K562 (cell line): ENCODE measurements at regions not wholly inside any gene's neighbourhood (a gene's known extent, or its start where the extent isn't known, plus 50 kb on each side); places are given as distances from the start of the nearest gene placed in this dataset.
A peak's percentile ranks its signal among the peaks of the same experiment; 100 is the strongest.
"Not testable (repeated sequence)": the region's sequence is repeated elsewhere in the genome, so short reads cannot be mapped to it uniquely, and the experiment has no call there.

Experiments used
- ATAC-seq: fragments of 200-7000 bp; cut with Tn5 transposase; 3 replicates; pipeline ENCODE4 v1.9.1; 2020; ENCODE audit warnings: moderate library complexity
- BruUV-seq: library from RNA; stranded (reverse); fragments of 400-500 nt; replicated peaks from 2 replicates; lab custom pipeline; 2021; lab: Mats Ljungman, UMichigan
- CTCF ChIA-PET: fragments of 300-600 bp; formaldehyde crosslinking; extraction: SDS; loops from one replicate; lab custom pipeline; 2021; ENCODE audit warnings: low intra/inter-chr PET ratio; lab: Yijun Ruan, JAX
- POLR2A ChIA-PET: fragments of 300-600, 350-650 bp; sonication (Branson Sonifier 250); formaldehyde crosslinking; extraction: SDS; loops from one replicate; lab custom pipeline; 2021; ENCODE audit warnings: antibody characterized with exemption, inconsistent platforms; lab: Yijun Ruan, JAX
- DNase-seq, 4 experiments: peaks; one replicate each; pipeline versions ENCODE4 v3.0.0 to v3.0.0-alpha.2; 2011 to 2018; ENCODE audit warnings: low spot score in 3 of 4, mixed read lengths in 3 of 4; ENCODE audit errors: extremely low read depth in 1 of 4
- FAIRE-seq: peaks from 2 replicates; lab custom pipeline; 2011; peaks lifted over from hg19 to GRCh38; lab: Jason Lieb, UNC
- H2AFZ ChIP-seq: 2 replicates; pipeline ENCODE4 v1.6.0; 2011; ENCODE audit warnings: low read depth, low read length, control low read depth, inconsistent platforms
- H3K27ac ChIP-seq: fragments of 200-600 bp; 3 replicates; pipeline ENCODE4 v1.8.0; 2011; ENCODE audit warnings: low read depth, mild to moderate bottlenecking, control low read depth, inconsistent platforms, low read length, moderate library complexity, mixed read lengths; ENCODE audit errors: extremely low read depth
- H3K27me3 ChIP-seq, 2 experiments: fragments of 300-600 bp in 1 of 2; 2 replicates in 1 of 2; 3 replicates in 1 of 2; pipeline versions ENCODE4 v1.6.0 to v1.8.0; 2011; ENCODE audit warnings: inconsistent platforms in 2 of 2, low read length in 2 of 2, mild to moderate bottlenecking in 1 of 2, mixed read lengths in 1 of 2, moderate library complexity in 1 of 2; ENCODE audit not compliant: control insufficient read depth in 2 of 2, insufficient read depth in 2 of 2
- H3K36me3 ChIP-seq: fragments of 300-600 bp; 3 replicates; pipeline ENCODE4 v1.8.0; 2011; ENCODE audit warnings: mild to moderate bottlenecking, low read length, inconsistent platforms; ENCODE audit not compliant: control insufficient read depth, insufficient read depth
- H3K4me1 ChIP-seq, 2 experiments: fragments of 200-600 bp in 1 of 2; replicated peaks in 1 of 2; 2 replicates in 1 of 2; 3 replicates in 1 of 2; pipeline versions ENCODE4 v1.5.1 to v1.8.0; 2011; ENCODE audit warnings: inconsistent platforms in 2 of 2, low read length in 2 of 2, mild to moderate bottlenecking in 1 of 2, mixed read lengths in 1 of 2, moderate library complexity in 1 of 2; ENCODE audit not compliant: control insufficient read depth in 2 of 2, insufficient read depth in 2 of 2
- H3K4me2 ChIP-seq: 2 replicates; pipeline ENCODE4 v1.6.1; 2011; ENCODE audit warnings: low read length, control low read depth, inconsistent platforms, mixed read lengths; ENCODE audit not compliant: insufficient read depth
- H3K4me3 ChIP-seq: fragments of 200-600 bp; sonication (generic), shearing (Covaris generic); 2 replicates; pipeline ENCODE4 v1.5.1; 2016; ENCODE audit warnings: control low read depth, inconsistent platforms
- H3K79me2 ChIP-seq: fragments of 200-600 bp; 3 replicates; pipeline ENCODE4 v1.8.0; 2011; ENCODE audit warnings: low read length, inconsistent platforms; ENCODE audit not compliant: control insufficient read depth, insufficient read depth
- H3K9ac ChIP-seq, 2 experiments: 2 replicates each; pipeline versions ENCODE4 v1.6.0 to v1.6.1; 2011; ENCODE audit warnings: low read depth in 2 of 2, low read length in 2 of 2, control low read depth in 1 of 2, inconsistent platforms in 1 of 2, mild to moderate bottlenecking in 1 of 2, mixed read lengths in 1 of 2; ENCODE audit not compliant: insufficient read depth in 1 of 2
- H3K9me1 ChIP-seq: one replicate; pipeline ENCODE4 v1.6.0; 2011; ENCODE audit warnings: inconsistent platforms, mild to moderate bottlenecking, low read length, moderate library complexity; ENCODE audit not compliant: control insufficient read depth, insufficient read depth
- H3K9me3 ChIP-seq: replicated peaks from 2 replicates; pipeline ENCODE4 v1.5.1; 2011; ENCODE audit warnings: low read depth, low read length, inconsistent platforms; ENCODE audit not compliant: control insufficient read depth, insufficient read depth
- H4K20me1 ChIP-seq: replicated peaks from 2 replicates; pipeline ENCODE4 v1.6.1; 2011; ENCODE audit warnings: low read length, inconsistent platforms, mixed read lengths; ENCODE audit not compliant: control insufficient read depth, insufficient read depth
- ARID1B ChIP-seq: fragments of 450-650 bp; IDR thresholded peaks from 2 replicates; pipeline ENCODE4 v1.6.1; 2016; ENCODE audit warnings: antibody characterized with exemption, mild to moderate bottlenecking, inconsistent platforms
- CBFA2T3 ChIP-seq: fragments of 450-650 bp; IDR thresholded peaks from 2 replicates; pipeline ENCODE4 v1.6.1; 2017
- DPF2 ChIP-seq: fragments of 450-650 bp; IDR thresholded peaks from 2 replicates; pipeline ENCODE4 v1.6.1; 2016
- L3MBTL2 ChIP-seq: fragments of 450-650 bp; IDR thresholded peaks from 2 replicates; pipeline ENCODE4 v1.6.1; 2016; ENCODE audit warnings: mild to moderate bottlenecking, moderate library complexity
- MTA2 ChIP-seq: fragments of 450-650 bp; IDR thresholded peaks from 2 replicates; pipeline ENCODE4 v1.6.1; 2016; ENCODE audit warnings: low read depth
- NCOR1 ChIP-seq: fragments of 450-650 bp; IDR thresholded peaks from 2 replicates; pipeline ENCODE4 v1.6.1; 2016; ENCODE audit warnings: mild to moderate bottlenecking, moderate library complexity
- SPI1 ChIP-seq: IDR thresholded peaks from 2 replicates; pipeline ENCODE4 v1.6.1; 2011; ENCODE audit warnings: low read depth, low read length, control low read depth, borderline replicate concordance
- SRF ChIP-seq, 2 experiments: fragments of 250-450, 450-650 bp in 1 of 2; sonication (Bioruptor Pico) in 1 of 2; sonication (generic) in 1 of 2; formaldehyde crosslinking; IDR thresholded peaks; 2 replicates each; pipeline versions ENCODE4 v1.5.0 to v1.5.1; 2020 to 2022; ENCODE audit warnings: mild to moderate bottlenecking in 1 of 2, missing genetic modification reagents in 1 of 2
- TAL1 ChIP-seq: fragments of 450-650 bp; IDR thresholded peaks from 2 replicates; pipeline ENCODE4 v1.6.1; 2016; ENCODE audit warnings: mild to moderate bottlenecking
- TCF3 ChIP-seq: sonication (generic); formaldehyde crosslinking; IDR thresholded peaks from 2 replicates; pipeline ENCODE4 v1.4.0; 2020; ENCODE audit warnings: mild to moderate bottlenecking, missing genetic modification reagents
- TEAD4 ChIP-seq, 2 experiments: sonication (generic) in 1 of 2; formaldehyde crosslinking in 1 of 2; IDR thresholded peaks; 2 replicates each; pipeline versions ENCODE4 v1.6.1 to v1.8.0; 2012 to 2022; ENCODE audit warnings: borderline replicate concordance in 1 of 2, inconsistent platforms in 1 of 2, low read length in 1 of 2, mild to moderate bottlenecking in 1 of 2, missing genetic modification reagents in 1 of 2
- WGBS: fragments of 100-300 bp; shearing (Covaris generic); methylation state at CpG from one replicate; pipeline ENCODE4 v1.1.6; 2016; ENCODE audit warnings: low coverage, mixed read lengths; ENCODE audit not compliant: insufficient coverage; ENCODE audit errors: missing lambda C conversion rate; 5-methylcytosine and 5-hydroxymethylcytosine counted together
- in situ Hi-C: fragments of 300-500 bp; cut with MboI; formaldehyde crosslinking; loops from 4 replicates; pipeline ENCODE4 v1.15.0; 2018; ENCODE audit warnings: inconsistent platforms, mixed read lengths
- intact Hi-C: fragments of 100-400 bp; cut with micrococcal nuclease; formaldehyde crosslinking; loops from 2 replicates; pipeline ENCODE4 v1.14.2; 2022
- TF ChIP-seq, protein P1 (sequence below): fragments of 200-800 bp; sonication (Bioruptor generic); IDR thresholded peaks from 2 replicates; pipeline ENCODE4 v1.6.1; 2017; ENCODE audit warnings: missing genetic modification characterization, missing compliant biosample characterization

DNA sequence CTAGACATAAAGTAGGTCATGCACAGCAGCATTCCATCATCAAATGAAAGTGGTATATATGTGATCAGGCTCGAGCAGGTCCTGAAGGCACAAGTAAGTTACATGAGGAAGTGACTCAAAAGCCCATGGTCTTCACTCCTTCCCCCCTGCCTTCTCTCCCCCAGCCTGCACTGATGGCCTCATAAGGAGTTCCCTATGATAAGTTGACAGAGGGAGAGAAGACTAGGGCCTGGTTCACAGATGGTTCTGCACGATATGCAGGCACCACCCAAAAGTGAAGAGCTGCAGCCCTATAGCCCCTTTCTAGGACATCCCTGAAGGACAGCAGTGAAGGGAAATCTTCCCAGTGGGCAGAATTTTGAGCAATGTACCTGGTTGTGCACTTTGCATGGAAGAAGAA lies 57.5 kb upstream of the CCDC80 start:
- peak in 3 of 4 experiments; percentile 6 to 73 (median 21) for DNase-seq
- CTCF ChIA-PET: interaction anchor here (0.6 kb wide), 1 partner anchor 112 kb away, joined by 3 read pairs; no protein-coding TSS in a partner anchor

GRCh38 chr3:112696244-112696643 lies 55.3 kb upstream of the CCDC80 start:
- H3K27ac ChIP-seq, BruUV-seq, in situ Hi-C loops, H3K9ac ChIP-seq, H3K4me1 ChIP-seq, H3K9me3 ChIP-seq, H3K36me3 ChIP-seq, H3K4me3 ChIP-seq, FAIRE-seq, H2AFZ ChIP-seq, H3K4me2 ChIP-seq, CTCF ChIA-PET, DNase-seq, H3K79me2 ChIP-seq, H3K9me1 ChIP-seq, H4K20me1 ChIP-seq, H3K27me3 ChIP-seq: not testable (repeated sequence)
- WGBS: 51% methylated on average over 3 of the region's 3 CpGs
- POLR2A ChIA-PET: interaction anchor here (0.6 kb wide), 1 partner anchor 19 kb away, joined by 5 read pairs; no protein-coding TSS in a partner anchor
- ATAC-seq: peak; percentile 63
- intact Hi-C loops: loop anchor here (10.0 kb wide), 1 partner anchor 51 kb away; the partner anchor contains the start of gene CCDC80

More for the DNA sequence above, 57.5 kb upstream of the CCDC80 start:
- intact Hi-C loops: loop anchor here (10.0 kb wide), 1 partner anchor 54 kb away; the partner anchor contains the start of gene CCDC80
- BruUV-seq; H3K36me3 ChIP-seq; H3K9ac ChIP-seq; in situ Hi-C loops; FAIRE-seq; POLR2A ChIA-PET; H3K79me2 ChIP-seq; H3K27ac ChIP-seq; H3K4me1 ChIP-seq; H4K20me1 ChIP-seq; H3K27me3 ChIP-seq; ATAC-seq; H3K9me3 ChIP-seq; H3K4me3 ChIP-seq; H2AFZ ChIP-seq; H3K9me1 ChIP-seq; TF ChIP-seq TEAD4 (CRISPR knock-in tag; IDR thresholded peaks at IDR 0.05; ENCODE audit: borderline replicate concordance): not testable (repeated sequence)
- peak; percentile 68 for TF ChIP-seq TAL1
- peak; percentile 21; the same call in 1 of the 2 replicates for TF ChIP-seq TEAD4 (IDR thresholded peaks at IDR 0.05; ENCODE audit: low read length)
- TF ChIP-seq DPF2: peak; percentile 46; the same call in 1 of the 2 replicates
- TF ChIP-seq CBFA2T3: peak; percentile 65
- peak; percentile 45 for TF ChIP-seq NCOR1
- TF ChIP-seq ARID1B: peak; percentile 72
- TF ChIP-seq, protein P1, sequence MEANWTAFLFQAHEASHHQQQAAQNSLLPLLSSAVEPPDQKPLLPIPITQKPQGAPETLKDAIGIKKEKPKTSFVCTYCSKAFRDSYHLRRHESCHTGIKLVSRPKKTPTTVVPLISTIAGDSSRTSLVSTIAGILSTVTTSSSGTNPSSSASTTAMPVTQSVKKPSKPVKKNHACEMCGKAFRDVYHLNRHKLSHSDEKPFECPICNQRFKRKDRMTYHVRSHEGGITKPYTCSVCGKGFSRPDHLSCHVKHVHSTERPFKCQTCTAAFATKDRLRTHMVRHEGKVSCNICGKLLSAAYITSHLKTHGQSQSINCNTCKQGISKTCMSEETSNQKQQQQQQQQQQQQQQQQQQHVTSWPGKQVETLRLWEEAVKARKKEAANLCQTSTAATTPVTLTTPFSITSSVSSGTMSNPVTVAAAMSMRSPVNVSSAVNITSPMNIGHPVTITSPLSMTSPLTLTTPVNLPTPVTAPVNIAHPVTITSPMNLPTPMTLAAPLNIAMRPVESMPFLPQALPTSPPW: peak; percentile 70
- peak in 1 of 2 experiments; percentile 80; a peak in 2 of 4 replicates for TF ChIP-seq SRF (CRISPR knock-in tag; IDR thresholded peaks at IDR 0.05)
- TF ChIP-seq SPI1: peak; percentile 12; the same call in 1 of the 2 replicates
- peak; percentile 30; the same call in 1 of the 2 replicates for TF ChIP-seq L3MBTL2
- peak; percentile 73 for TF ChIP-seq TCF3 (CRISPR knock-in tag)
- peak; percentile 47; the same call in 1 of the 2 replicates for TF ChIP-seq MTA2
- H3K4me2 ChIP-seq: peak overlapping the region; percentile 37; the same call in 1 of the 2 replicates
- WGBS: 0% methylated on average over 1 of the region's 2 CpGs
